ENCODE measurements at regions not wholly inside any gene's neighbourhood (a gene's known extent, or its start where the extent isn't known, plus 50 kb on each side); places are given as distances from the start of the nearest gene placed in this dataset.

- no peak for DNase-seq
Measured at GRCh38 chr20:4511776-4512175, 174.5 kb upstream of the PRNP start.

- no peak for DNase-seq
Measured at GRCh38 chr20:4509825-4510522, 176.3 kb upstream of the PRNP start.

- no peak for DNase-seq
Measured at GRCh38 chr20:4508773-4509172, 177.5 kb upstream of the PRNP start.

GRCh38 chr20:4507288-4507719 is 179.0 kb upstream of the PRNP start:
- DNase-seq = no peak

GRCh38 chr20:4504814-4505213 is 181.4 kb upstream of the PRNP start:
- DNase-seq = no peak

GRCh38 chr20:4502756-4503155 is 183.5 kb upstream of the PRNP start:
- DNase-seq = no peak

- DNase-seq = no peak
Measured at GRCh38 chr20:4493386-4493785, 192.9 kb upstream of the PRNP start.

- no peak for DNase-seq
Measured at GRCh38 chr20:4491643-4492042, 194.6 kb upstream of the PRNP start.

- DNase-seq = no peak
Measured at GRCh38 chr20:4490606-4491280, 195.5 kb upstream of the PRNP start.

- DNase-seq = no peak
Measured at GRCh38 chr20:4490045-4490444, 196.2 kb upstream of the PRNP start.

GRCh38 chr20:4488407-4489339 is 197.6 kb upstream of the PRNP start:
- DNase-seq = no peak

GRCh38 chr20:4484379-4484997 is 201.8 kb upstream of the PRNP start:
- no peak for DNase-seq

GRCh38 chr20:4483961-4484360 is 202.3 kb upstream of the PRNP start:
- DNase-seq = no peak

GRCh38 chr20:4483486-4483885 is 202.8 kb upstream of the PRNP start:
- no peak for DNase-seq

- DNase-seq = no peak
Measured at GRCh38 chr20:4480104-4480503, 206.2 kb upstream of the PRNP start.

GRCh38 chr20:4476903-4477500 is 209.3 kb upstream of the PRNP start:
- no peak for DNase-seq

- no peak for DNase-seq
Measured at GRCh38 chr20:4472906-4473305, 213.3 kb upstream of the PRNP start.

- no peak for DNase-seq
Measured at GRCh38 chr20:4471221-4471620, 215.0 kb upstream of the PRNP start.

- DNase-seq = no peak
Measured at GRCh38 chr20:4470375-4470774, 215.9 kb upstream of the PRNP start.

- DNase-seq = no peak
Measured at GRCh38 chr20:4469910-4470309, 216.3 kb upstream of the PRNP start.

GRCh38 chr20:4468114-4468513 is 218.1 kb upstream of the PRNP start:
- DNase-seq = no peak

- no peak for DNase-seq
Measured at GRCh38 chr20:4465855-4466545, 216.9 kb upstream of the ADRA1D start.

All from stimulated activated naive CD4-positive, alpha-beta T cell (primary cell).